GM19372 (cell line): ENCODE measurements at regions not wholly inside any gene's neighbourhood (a gene's known extent, or its start where the extent isn't known, plus 50 kb on each side); places are given as distances from the start of the nearest gene placed in this dataset.
"Not testable (repeated sequence)": the region's sequence is repeated elsewhere in the genome, so short reads cannot be mapped to it uniquely, and the experiment has no call there.

Experiments
- ATAC-seq: cut with Tn5 transposase; IDR thresholded peaks from one replicate; pipeline ENCODE4 v1.9.1; 2021; ENCODE audit warnings: mild to moderate bottlenecking, low read depth, moderate library complexity; ENCODE audit not compliant: unreplicated experiment

GRCh38 chr5:111948092-111948841, 191.3 kb upstream of the NREP start:
- ATAC-seq: no peak

GRCh38 chr5:111946556-111946955, 189.6 kb upstream of the NREP start:
- no peak for ATAC-seq

- ATAC-seq: no peak
Measured at GRCh38 chr5:111945535-111945934, 188.5 kb upstream of the NREP start.

- ATAC-seq: no peak
Measured at GRCh38 chr5:111942661-111943401, 185.8 kb upstream of the NREP start.

GRCh38 chr5:111942201-111942600, 185.2 kb upstream of the NREP start:
- no peak for ATAC-seq

GRCh38 chr5:111937094-111937493, 180.1 kb upstream of the NREP start:
- no peak for ATAC-seq

GRCh38 chr5:111935835-111936234, 178.8 kb upstream of the NREP start:
- ATAC-seq: no peak

GRCh38 chr5:111935009-111935408, 178.0 kb upstream of the NREP start:
- ATAC-seq: no peak

- no peak for ATAC-seq
Measured at GRCh38 chr5:111934511-111934910, 177.5 kb upstream of the NREP start.

- no peak for ATAC-seq
Measured at GRCh38 chr5:111933086-111933485, 176.1 kb upstream of the NREP start.

GRCh38 chr5:111932628-111933027, 175.6 kb upstream of the NREP start:
- no peak for ATAC-seq

GRCh38 chr5:111932199-111932598, 175.2 kb upstream of the NREP start:
- no peak for ATAC-seq

- no peak for ATAC-seq
Measured at GRCh38 chr5:111931655-111932054, 174.7 kb upstream of the NREP start.

GRCh38 chr5:111930905-111931461, 174.0 kb upstream of the NREP start:
- ATAC-seq: no peak

- ATAC-seq: no peak
Measured at GRCh38 chr5:111930449-111930848, 173.5 kb upstream of the NREP start.

GRCh38 chr5:111929867-111930266, 172.9 kb upstream of the NREP start:
- no peak for ATAC-seq

GRCh38 chr5:111929261-111929660, 172.3 kb upstream of the NREP start:
- no peak for ATAC-seq

GRCh38 chr5:111928511-111928910, 171.5 kb upstream of the NREP start:
- no peak for ATAC-seq

GRCh38 chr5:111927191-111927590, 170.2 kb upstream of the NREP start:
- ATAC-seq: no peak

GRCh38 chr5:111926026-111926425, 169.0 kb upstream of the NREP start:
- ATAC-seq: no peak

GRCh38 chr5:111922344-111922743, 165.3 kb upstream of the NREP start:
- no peak for ATAC-seq

- ATAC-seq: not testable (repeated sequence)
Measured at GRCh38 chr5:111921691-111922090, 164.7 kb upstream of the NREP start.
